Uterus (tissue), 3 donors: ENCODE measurements at regions not wholly inside any gene's neighbourhood (a gene's known extent, or its start where the extent isn't known, plus 50 kb on each side); places are given as distances from the start of the nearest gene placed in this dataset.

ENCODE experiments used
- DNase-seq, 2 donors: peaks; one replicate each; pipeline ENCODE4 v3.0.0-alpha.2; 2019 to 2020
- H3K27ac ChIP-seq, 2 donors: fragments of 200-600 bp; sonication (generic); 1 replicate in 1 of 2; 2 replicates in 1 of 2; pipeline ENCODE4 v1.5.1; 2016 to 2018
- H3K27me3 ChIP-seq, 2 donors: fragments of 200-600 bp; sonication (generic); one replicate each; pipeline ENCODE4 v1.5.1; 2018 to 2019; ENCODE audit warnings: control low read depth in 1 of 2
- H3K36me3 ChIP-seq, 2 donors: fragments of 200-600 bp; sonication (generic); one replicate each; pipeline ENCODE4 v1.5.1; 2019; ENCODE audit warnings: control low read depth in 1 of 2
- H3K4me1 ChIP-seq, 2 donors: fragments of 200-600 bp; sonication (generic); one replicate each; pipeline ENCODE4 v1.5.1; 2018 to 2019; ENCODE audit warnings: control low read depth in 1 of 2
- H3K4me3 ChIP-seq, 2 donors: fragments of 200-600 bp; sonication (generic); 1 replicate in 1 of 2; 2 replicates in 1 of 2; pipeline ENCODE4 v1.5.1; 2018 to 2019; ENCODE audit warnings: mild to moderate bottlenecking in 1 of 2
- H3K9me3 ChIP-seq, 2 donors: fragments of 200-600 bp; sonication (generic); one replicate each; pipeline ENCODE4 v1.5.1; 2019; ENCODE audit warnings: control low read depth in 1 of 2
- POLR2A ChIP-seq, 2 donors: fragments of 450-650 bp; IDR thresholded peaks; one replicate each; pipeline ENCODE4 v1.6.1; 2016; ENCODE audit warnings: antibody characterized with exemption in 2 of 2, mild to moderate bottlenecking in 1 of 2, moderate library complexity in 1 of 2
- intact Hi-C: fragments of 100-400 bp; cut with DNase I; formaldehyde crosslinking; loops from one replicate; pipeline ENCODE4 v1.15.1; 2023; ENCODE audit warnings: low total_unique reads
- TF ChIP-seq, protein P1 (sequence below), 4 experiments: fragments of 200-600 bp in 2 of 4; fragments of 450-650 bp in 2 of 4; sonication (generic) in 2 of 4; IDR thresholded peaks; one replicate each; pipeline ENCODE4 v1.5.1; 2016 to 2019; ENCODE audit warnings: antibody characterized with exemption in 4 of 4, mild to moderate bottlenecking in 2 of 4, moderate library complexity in 1 of 4
- donor health status: DM: yes; HTN: yes; CAD: no.

DNA sequence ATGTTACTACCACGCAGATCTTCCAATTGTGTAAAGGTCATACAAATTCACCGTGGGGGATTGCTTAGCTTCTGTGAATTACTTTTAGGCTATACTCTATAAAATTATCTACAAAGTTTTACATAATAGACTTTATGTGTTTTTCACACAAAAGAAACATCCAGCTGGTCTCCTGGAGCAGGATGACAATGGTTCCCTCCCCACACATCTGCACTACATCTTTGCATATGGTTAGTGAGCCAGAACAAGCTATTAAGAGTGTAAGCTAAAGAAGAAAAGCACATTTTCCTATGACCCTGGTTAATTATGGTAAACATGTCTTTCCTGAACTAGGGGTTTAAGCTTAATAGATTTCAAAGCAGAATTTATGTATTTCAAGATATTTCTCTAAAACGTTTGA is 295.1 kb downstream of the ASXL3 start:
- intact Hi-C loops = no loop called here
- H3K36me3 ChIP-seq = no peaks in the 10 kb centered on the region
- TF ChIP-seq POLR2A (IDR thresholded peaks at IDR 0.05) = no peak
- TF ChIP-seq, protein P1, sequence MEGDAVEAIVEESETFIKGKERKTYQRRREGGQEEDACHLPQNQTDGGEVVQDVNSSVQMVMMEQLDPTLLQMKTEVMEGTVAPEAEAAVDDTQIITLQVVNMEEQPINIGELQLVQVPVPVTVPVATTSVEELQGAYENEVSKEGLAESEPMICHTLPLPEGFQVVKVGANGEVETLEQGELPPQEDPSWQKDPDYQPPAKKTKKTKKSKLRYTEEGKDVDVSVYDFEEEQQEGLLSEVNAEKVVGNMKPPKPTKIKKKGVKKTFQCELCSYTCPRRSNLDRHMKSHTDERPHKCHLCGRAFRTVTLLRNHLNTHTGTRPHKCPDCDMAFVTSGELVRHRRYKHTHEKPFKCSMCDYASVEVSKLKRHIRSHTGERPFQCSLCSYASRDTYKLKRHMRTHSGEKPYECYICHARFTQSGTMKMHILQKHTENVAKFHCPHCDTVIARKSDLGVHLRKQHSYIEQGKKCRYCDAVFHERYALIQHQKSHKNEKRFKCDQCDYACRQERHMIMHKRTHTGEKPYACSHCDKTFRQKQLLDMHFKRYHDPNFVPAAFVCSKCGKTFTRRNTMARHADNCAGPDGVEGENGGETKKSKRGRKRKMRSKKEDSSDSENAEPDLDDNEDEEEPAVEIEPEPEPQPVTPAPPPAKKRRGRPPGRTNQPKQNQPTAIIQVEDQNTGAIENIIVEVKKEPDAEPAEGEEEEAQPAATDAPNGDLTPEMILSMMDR (IDR thresholded peaks at IDR 0.05) = no peak
- no peak overlapping the region for H3K27ac ChIP-seq
- no peaks in the 10 kb centered on the region for H3K9me3 ChIP-seq
- H3K27me3 ChIP-seq = no peaks in the 10 kb centered on the region
- no peaks in the 10 kb centered on the region for H3K4me1 ChIP-seq
- no peak for DNase-seq
- H3K4me3 ChIP-seq = no peak overlapping the region

DNA sequence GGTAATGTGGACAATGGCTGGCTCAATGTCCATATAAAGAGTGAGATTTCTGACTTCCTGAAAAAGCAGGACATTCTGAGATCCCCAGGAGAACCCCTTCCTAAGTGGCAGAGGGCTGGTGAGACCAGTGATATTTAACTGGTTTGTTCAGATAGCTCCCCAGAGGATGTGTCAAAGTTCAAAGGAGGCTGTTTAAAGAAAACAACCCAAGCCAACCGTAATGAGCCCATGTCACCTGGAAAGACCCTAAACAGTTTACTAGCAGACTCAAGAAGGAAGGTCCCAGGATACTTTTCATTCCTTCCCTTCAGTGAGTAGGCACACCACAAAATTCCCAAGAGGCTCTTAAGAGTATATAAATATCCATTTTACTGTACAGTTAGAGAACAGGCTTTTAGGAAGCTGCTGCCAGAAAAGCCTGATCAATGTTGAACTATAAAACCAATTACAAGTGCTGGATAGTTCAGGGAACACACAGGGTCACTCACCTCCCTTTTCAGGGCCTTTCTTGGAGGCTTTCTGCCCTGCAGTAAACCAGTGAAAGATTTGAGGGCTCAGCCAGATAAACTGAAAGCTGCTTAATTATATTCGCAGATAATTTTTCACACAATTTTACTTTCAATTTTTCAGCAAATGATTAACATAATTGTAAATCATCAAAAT is 293.5 kb downstream of the ASXL3 start:
- Histone ChIP-seq H3K4me1 (no peaks in the 10 kb centered on the region), H3K9me3 (no peaks in the 10 kb centered on the region), H3K4me3 (no peak overlapping the region), H3K27ac (no peak overlapping the region), H3K36me3 (no peaks in the 10 kb centered on the region), H3K27me3 (no peaks in the 10 kb centered on the region)
- intact Hi-C loops = no loop called here
- TF ChIP-seq, protein P1 (IDR thresholded peaks at IDR 0.05) = no peak
- no peak for TF ChIP-seq POLR2A (IDR thresholded peaks at IDR 0.05)
- DNase-seq = no peak

DNA sequence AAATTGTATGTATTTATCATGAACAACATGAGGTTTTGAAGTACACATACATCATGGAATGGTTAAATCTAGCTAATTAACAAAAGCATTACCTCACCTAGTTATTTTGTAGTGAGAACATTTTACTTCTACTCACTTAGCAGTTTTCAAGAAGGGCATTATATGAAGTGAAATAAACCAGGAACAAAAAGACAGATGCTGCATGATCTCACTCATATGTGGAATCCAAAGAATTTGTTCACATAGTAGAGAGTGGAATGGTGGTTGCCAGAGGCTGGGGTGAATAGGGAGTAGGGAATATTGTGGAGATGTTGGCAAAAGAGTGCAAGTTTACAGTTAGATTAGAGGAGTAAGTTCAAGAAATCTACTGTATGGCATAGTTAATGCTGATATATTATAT is 292.0 kb downstream of the ASXL3 start:
- no peak for DNase-seq
- Histone ChIP-seq H3K4me1 (no peaks in the 10 kb centered on the region), H3K36me3 (no peaks in the 10 kb centered on the region), H3K9me3 (no peaks in the 10 kb centered on the region), H3K4me3 (no peak overlapping the region), H3K27me3 (no peaks in the 10 kb centered on the region), H3K27ac (no peak overlapping the region)
- TF ChIP-seq POLR2A (IDR thresholded peaks at IDR 0.05) = no peak
- TF ChIP-seq, protein P1 (IDR thresholded peaks at IDR 0.05) = no peak
- intact Hi-C loops = no loop called here

DNA sequence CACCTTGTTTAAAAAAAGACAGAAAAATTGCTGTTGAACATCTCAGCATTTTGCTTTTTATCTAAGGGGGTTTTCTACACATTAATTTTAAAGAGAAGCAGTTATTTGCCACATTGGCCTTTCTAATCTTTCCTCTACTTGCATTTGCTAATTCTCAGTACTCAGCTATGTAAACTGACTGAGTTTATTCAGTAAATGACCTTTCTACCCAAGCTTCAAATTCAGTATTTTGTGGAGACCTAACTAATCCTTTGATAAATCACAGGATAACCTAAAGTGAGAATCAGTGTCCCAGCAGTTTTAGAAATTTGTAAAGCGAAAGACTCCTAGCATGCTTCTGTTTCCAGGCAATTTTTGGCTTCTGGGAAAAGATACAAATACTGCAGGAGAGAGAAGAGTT is 288.4 kb downstream of the ASXL3 start:
- H3K4me1 ChIP-seq = no peaks in the 10 kb centered on the region
- H3K9me3 ChIP-seq = no peaks in the 10 kb centered on the region
- intact Hi-C loops = no loop called here
- DNase-seq = no peak
- TF ChIP-seq, protein P1 (IDR thresholded peaks at IDR 0.05) = no peak
- TF ChIP-seq POLR2A (IDR thresholded peaks at IDR 0.05) = no peak
- H3K36me3 ChIP-seq = no peaks in the 10 kb centered on the region
- no peak overlapping the region for H3K4me3 ChIP-seq
- H3K27me3 ChIP-seq = no peaks in the 10 kb centered on the region
- no peak overlapping the region for H3K27ac ChIP-seq

DNA sequence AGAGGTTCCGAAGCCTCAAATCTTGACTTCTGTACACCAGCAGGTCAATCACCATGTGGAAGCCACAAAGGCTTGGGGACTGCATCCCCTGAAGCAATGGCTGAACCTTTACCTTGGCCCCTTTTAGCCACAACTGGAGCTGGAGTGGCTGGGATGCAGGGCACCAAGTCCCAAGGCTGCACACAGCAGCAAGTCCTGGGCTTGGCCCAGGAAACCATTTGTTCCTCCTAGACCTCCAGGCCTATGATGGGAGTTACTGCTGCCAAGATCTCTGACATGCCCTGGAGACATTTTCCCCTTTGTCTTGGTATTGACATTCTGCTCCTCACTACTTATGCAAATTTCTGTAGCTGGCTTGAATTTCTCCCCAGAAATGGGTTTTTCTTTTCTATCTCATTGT is 285.9 kb downstream of the ASXL3 start:
- TF ChIP-seq, protein P1 (IDR thresholded peaks at IDR 0.05) = no peak
- TF ChIP-seq POLR2A (IDR thresholded peaks at IDR 0.05) = no peak
- Histone ChIP-seq H3K36me3 (no peaks in the 10 kb centered on the region), H3K4me3 (no peak overlapping the region), H3K9me3 (no peaks in the 10 kb centered on the region), H3K4me1 (no peaks in the 10 kb centered on the region), H3K27me3 (no peaks in the 10 kb centered on the region), H3K27ac (no peak overlapping the region)
- DNase-seq = no peak
- intact Hi-C loops = no loop called here
